8988T (cell line): ENCODE measurements at regions not wholly inside any gene's neighbourhood (a gene's known extent, or its start where the extent isn't known, plus 50 kb on each side); places are given as distances from the start of the nearest gene placed in this dataset.
"Not testable (repeated sequence)": the region's sequence is repeated elsewhere in the genome, so short reads cannot be mapped to it uniquely, and the experiment has no call there.

Source experiments
- DNase-seq: peaks from one replicate; pipeline ENCODE4 v3.0.0; 2011

GRCh38 chr3:70620956-70621355 is 308.5 kb upstream of the MDFIC2 start:
- DNase-seq, result no peak

GRCh38 chr3:70620367-70620766 is 307.9 kb upstream of the MDFIC2 start:
- DNase-seq, result no peak

GRCh38 chr3:70618151-70618550 is 305.7 kb upstream of the MDFIC2 start:
- DNase-seq, result no peak

GRCh38 chr3:70617349-70617748 is 304.9 kb upstream of the MDFIC2 start:
- not testable (repeated sequence) for DNase-seq

- DNase-seq, result no peak
Observed at GRCh38 chr3:70615286-70615685, 302.8 kb upstream of the MDFIC2 start.

GRCh38 chr3:70614111-70614510 is 301.7 kb upstream of the MDFIC2 start:
- DNase-seq, result no peak

- DNase-seq, result no peak
Observed at GRCh38 chr3:70612920-70613319, 300.5 kb upstream of the MDFIC2 start.

- not testable (repeated sequence) for DNase-seq
Observed at GRCh38 chr3:70611667-70612277, 299.3 kb upstream of the MDFIC2 start.

GRCh38 chr3:70608434-70608833 is 296.0 kb upstream of the MDFIC2 start:
- no peak for DNase-seq

GRCh38 chr3:70607469-70607868 is 295.0 kb upstream of the MDFIC2 start:
- DNase-seq, result no peak

- DNase-seq, result no peak
Observed at GRCh38 chr3:70606018-70606417, 293.6 kb upstream of the MDFIC2 start.

- DNase-seq, result no peak
Observed at GRCh38 chr3:70603103-70603502, 290.7 kb upstream of the MDFIC2 start.

GRCh38 chr3:70597312-70597711 is 284.9 kb upstream of the MDFIC2 start:
- DNase-seq, result no peak

- DNase-seq, result no peak
Observed at GRCh38 chr3:70583682-70584081, 271.2 kb upstream of the MDFIC2 start.

GRCh38 chr3:70582803-70583202 is 270.4 kb upstream of the MDFIC2 start:
- DNase-seq, result no peak

GRCh38 chr3:70580021-70580420 is 267.6 kb upstream of the MDFIC2 start:
- DNase-seq, result no peak

- no peak for DNase-seq
Observed at GRCh38 chr3:70571696-70572095, 259.3 kb upstream of the MDFIC2 start.

GRCh38 chr3:70570584-70570983 is 258.1 kb upstream of the MDFIC2 start:
- no peak for DNase-seq

GRCh38 chr3:70568626-70569025 is 256.2 kb upstream of the MDFIC2 start:
- no peak for DNase-seq

GRCh38 chr3:70565861-70566260 is 253.4 kb upstream of the MDFIC2 start:
- no peak for DNase-seq

- DNase-seq, result no peak
Observed at GRCh38 chr3:70564552-70564951, 252.1 kb upstream of the MDFIC2 start.

GRCh38 chr3:70561796-70562195 is 249.4 kb upstream of the MDFIC2 start:
- no peak for DNase-seq

GRCh38 chr3:70558956-70559355 is 246.5 kb upstream of the MDFIC2 start:
- DNase-seq, result no peak

GRCh38 chr3:70557976-70558375 is 245.5 kb upstream of the MDFIC2 start:
- DNase-seq, result no peak

GRCh38 chr3:70556056-70556455 is 243.6 kb upstream of the MDFIC2 start:
- no peak for DNase-seq

- no peak for DNase-seq
Observed at GRCh38 chr3:70554170-70554569, 241.7 kb upstream of the MDFIC2 start.
